ENCODE measurements at regions not wholly inside any gene's neighbourhood (a gene's known extent, or its start where the extent isn't known, plus 50 kb on each side); places are given as distances from the start of the nearest gene placed in this dataset.

DNA sequence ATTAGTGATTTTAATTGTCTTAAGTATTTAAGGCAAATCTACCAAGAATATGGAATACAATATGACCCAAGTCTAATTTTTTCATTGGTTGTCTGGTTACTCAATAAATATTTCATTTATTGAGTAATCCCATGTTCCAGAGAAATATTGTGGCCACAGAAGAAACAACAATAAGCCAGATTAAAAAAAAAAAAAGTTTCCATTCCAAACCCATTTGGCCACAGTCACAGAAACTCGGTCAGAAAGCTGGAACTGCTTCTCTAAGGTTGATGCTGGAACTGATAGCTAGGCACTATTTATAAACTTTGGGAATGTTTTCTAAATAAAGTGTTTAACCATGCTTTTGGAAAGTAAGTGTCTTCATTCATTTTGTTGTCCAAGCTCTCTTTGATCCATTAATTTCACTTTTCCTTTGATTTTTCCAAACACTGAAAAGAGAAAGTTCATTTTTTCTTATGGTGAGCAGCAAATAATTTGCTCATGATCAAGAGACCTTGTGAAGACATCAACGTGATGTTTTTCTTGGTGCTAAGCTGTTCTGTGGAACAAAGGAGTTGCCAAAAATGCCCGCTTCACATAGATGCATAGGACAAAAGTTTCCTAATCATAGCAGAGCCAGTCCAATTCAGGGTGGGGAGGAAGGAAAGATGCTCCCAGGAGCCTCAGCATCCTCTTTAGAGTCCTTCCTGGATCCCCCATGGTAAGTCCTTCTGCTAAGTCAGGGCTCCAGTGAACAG, 72.1 kb upstream of the CCBE1 start:
- TF ChIP-seq POLR2AphosphoS5 (IDR thresholded peaks at IDR 0.05; ENCODE audit: low read length) (no peak), NFYA (IDR thresholded peaks at IDR 0.05; ENCODE audit: borderline replicate concordance, low read depth, low read length) (no peak), CREM (IDR thresholded peaks at IDR 0.05; ENCODE audit: low read depth) (no peak), BHLHE40 (IDR thresholded peaks at IDR 0.05; ENCODE audit: borderline replicate concordance in 1 of 2, low read depth in 2 of 2, low read length in 1 of 2) (no peak), TCF12 (IDR thresholded peaks at IDR 0.05; ENCODE audit: low read depth, low read length) (no peak), PML (IDR thresholded peaks at IDR 0.05; ENCODE audit: low read length) (no peak), TBL1XR1 (IDR thresholded peaks at IDR 0.05; ENCODE audit: low read depth, low read length) (no peak), EZH2 (IDR thresholded peaks at IDR 0.05; ENCODE audit: borderline replicate concordance, control insufficient read depth, low read depth, low read length) (no peak), CHD2 (IDR thresholded peaks at IDR 0.05; ENCODE audit: borderline replicate concordance, low read depth, low read length) (no peak)
- TF ChIP-seq, protein P1, sequence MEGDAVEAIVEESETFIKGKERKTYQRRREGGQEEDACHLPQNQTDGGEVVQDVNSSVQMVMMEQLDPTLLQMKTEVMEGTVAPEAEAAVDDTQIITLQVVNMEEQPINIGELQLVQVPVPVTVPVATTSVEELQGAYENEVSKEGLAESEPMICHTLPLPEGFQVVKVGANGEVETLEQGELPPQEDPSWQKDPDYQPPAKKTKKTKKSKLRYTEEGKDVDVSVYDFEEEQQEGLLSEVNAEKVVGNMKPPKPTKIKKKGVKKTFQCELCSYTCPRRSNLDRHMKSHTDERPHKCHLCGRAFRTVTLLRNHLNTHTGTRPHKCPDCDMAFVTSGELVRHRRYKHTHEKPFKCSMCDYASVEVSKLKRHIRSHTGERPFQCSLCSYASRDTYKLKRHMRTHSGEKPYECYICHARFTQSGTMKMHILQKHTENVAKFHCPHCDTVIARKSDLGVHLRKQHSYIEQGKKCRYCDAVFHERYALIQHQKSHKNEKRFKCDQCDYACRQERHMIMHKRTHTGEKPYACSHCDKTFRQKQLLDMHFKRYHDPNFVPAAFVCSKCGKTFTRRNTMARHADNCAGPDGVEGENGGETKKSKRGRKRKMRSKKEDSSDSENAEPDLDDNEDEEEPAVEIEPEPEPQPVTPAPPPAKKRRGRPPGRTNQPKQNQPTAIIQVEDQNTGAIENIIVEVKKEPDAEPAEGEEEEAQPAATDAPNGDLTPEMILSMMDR (IDR thresholded peaks at IDR 0.05 in 2 of 3, conservative IDR thresholded peaks at IDR 0.05 in 1 of 3; ENCODE audit: control insufficient read depth in 2 of 3, extremely low read depth in 1 of 3, insufficient read depth in 1 of 3, low read depth in 3 of 3, low read length in 3 of 3), result no peak
- TF ChIP-seq, protein P2, sequence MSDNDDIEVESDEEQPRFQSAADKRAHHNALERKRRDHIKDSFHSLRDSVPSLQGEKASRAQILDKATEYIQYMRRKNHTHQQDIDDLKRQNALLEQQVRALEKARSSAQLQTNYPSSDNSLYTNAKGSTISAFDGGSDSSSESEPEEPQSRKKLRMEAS (IDR thresholded peaks at IDR 0.05; ENCODE audit: low read depth, low read length), result no peak

Data from GM12878 (cell line).